ENCODE measurements at regions not wholly inside any gene's neighbourhood (a gene's known extent, or its start where the extent isn't known, plus 50 kb on each side); places are given as distances from the start of the nearest gene placed in this dataset.
"Not testable (repeated sequence)": the region's sequence is repeated elsewhere in the genome, so short reads cannot be mapped to it uniquely, and the experiment has no call there.

- not testable (repeated sequence) for DNase-seq
These were observed 133.4 kb upstream of the KCNJ18 start for GRCh38 chr17:21558921-21559320.

- no peak for DNase-seq
These were observed 128.1 kb upstream of the KCNJ18 start for GRCh38 chr17:21564262-21564661.

- not testable (repeated sequence) for DNase-seq
These were observed 127.6 kb upstream of the KCNJ18 start for GRCh38 chr17:21564757-21565156.

GRCh38 chr17:21570427-21570826 lies 121.9 kb upstream of the KCNJ18 start:
- DNase-seq, result not testable (repeated sequence)

- DNase-seq, result not testable (repeated sequence)
These were observed 120.2 kb upstream of the KCNJ18 start for GRCh38 chr17:21572148-21572547.

GRCh38 chr17:21573271-21573960 lies 118.9 kb upstream of the KCNJ18 start:
- not testable (repeated sequence) for DNase-seq

- peak; percentile 62 for DNase-seq
These were observed 118.2 kb upstream of the KCNJ18 start for GRCh38 chr17:21573961-21574610.

- DNase-seq, result not testable (repeated sequence)
These were observed 117.6 kb upstream of the KCNJ18 start for GRCh38 chr17:21574611-21575255.

- DNase-seq, result not testable (repeated sequence)
These were observed 113.5 kb upstream of the KCNJ18 start for GRCh38 chr17:21578783-21579182.

- DNase-seq, result no peak
These were observed 99.5 kb upstream of the KCNJ18 start for GRCh38 chr17:21592774-21593173.

GRCh38 chr17:21593452-21594105 lies 98.7 kb upstream of the KCNJ18 start:
- not testable (repeated sequence) for DNase-seq

GRCh38 chr17:21595086-21595485 lies 97.2 kb upstream of the KCNJ18 start:
- DNase-seq, result no peak

GRCh38 chr17:21602176-21602575 lies 90.1 kb upstream of the KCNJ18 start:
- DNase-seq, result no peak

- not testable (repeated sequence) for DNase-seq
These were observed 89.0 kb upstream of the KCNJ18 start for GRCh38 chr17:21603292-21603691.

GRCh38 chr17:21611443-21611842 lies 80.9 kb upstream of the KCNJ18 start:
- not testable (repeated sequence) for DNase-seq

GRCh38 chr17:21612123-21613070 lies 79.9 kb upstream of the KCNJ18 start:
- DNase-seq, result not testable (repeated sequence)

- DNase-seq, result no peak
These were observed 79.3 kb upstream of the KCNJ18 start for GRCh38 chr17:21613071-21613429.

- DNase-seq, result not testable (repeated sequence)
These were observed 65.3 kb upstream of the KCNJ18 start for GRCh38 chr17:21626987-21627386.

Measured in stimulated activated CD4-positive, alpha-beta T cell treated with anti-CD3 and anti-CD28 coated beads, Interleukin-15, amount 100 ng/mL, for 24 hours (primary cell).